Retinal pigment epithelial cell (primary cell): ENCODE measurements at regions not wholly inside any gene's neighbourhood (a gene's known extent, or its start where the extent isn't known, plus 50 kb on each side); places are given as distances from the start of the nearest gene placed in this dataset.

Source experiments
- DNase-seq: peaks from one replicate; pipeline ENCODE4 v3.0.0-alpha.2; 2010; ENCODE audit warnings: low read depth
- H3K4me3 ChIP-seq: 2 replicates; pipeline ENCODE4 v1.5.1; 2011; ENCODE audit warnings: mild to moderate bottlenecking, low read length, control low read depth, moderate library complexity
- TF ChIP-seq, protein P1 (sequence below): conservative IDR thresholded peaks from 2 replicates; pipeline ENCODE4 v1.5.1; 2011; ENCODE audit warnings: low read depth, low read length, control low read depth, inconsistent platforms

DNA sequence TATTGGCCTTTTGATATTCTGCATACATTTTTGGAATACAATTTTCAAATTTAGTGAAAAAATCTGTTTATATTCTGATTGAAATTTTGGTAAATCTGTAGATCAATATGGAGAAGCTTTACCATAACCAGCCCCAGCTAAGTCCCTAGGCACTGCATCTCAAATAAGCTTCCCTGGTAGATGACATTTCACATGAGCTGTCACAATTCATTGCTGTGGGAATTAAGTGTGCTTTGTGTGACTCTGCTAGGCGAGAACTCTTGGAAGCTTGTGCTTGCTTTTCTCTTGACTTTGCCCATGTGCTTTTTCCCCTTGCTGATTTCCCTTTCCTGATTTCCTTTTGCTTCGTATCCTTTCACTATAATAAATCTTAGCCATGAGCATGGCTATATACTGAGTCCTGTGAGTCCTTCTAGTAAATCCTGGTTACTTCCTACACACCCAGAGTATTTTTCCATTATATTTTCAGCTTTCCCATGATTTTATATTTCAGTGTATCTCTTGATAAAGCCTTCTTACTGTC lies 166.5 kb upstream of the MMS22L start:
- no peak overlapping the region for H3K4me3 ChIP-seq
- TF ChIP-seq, protein P1, sequence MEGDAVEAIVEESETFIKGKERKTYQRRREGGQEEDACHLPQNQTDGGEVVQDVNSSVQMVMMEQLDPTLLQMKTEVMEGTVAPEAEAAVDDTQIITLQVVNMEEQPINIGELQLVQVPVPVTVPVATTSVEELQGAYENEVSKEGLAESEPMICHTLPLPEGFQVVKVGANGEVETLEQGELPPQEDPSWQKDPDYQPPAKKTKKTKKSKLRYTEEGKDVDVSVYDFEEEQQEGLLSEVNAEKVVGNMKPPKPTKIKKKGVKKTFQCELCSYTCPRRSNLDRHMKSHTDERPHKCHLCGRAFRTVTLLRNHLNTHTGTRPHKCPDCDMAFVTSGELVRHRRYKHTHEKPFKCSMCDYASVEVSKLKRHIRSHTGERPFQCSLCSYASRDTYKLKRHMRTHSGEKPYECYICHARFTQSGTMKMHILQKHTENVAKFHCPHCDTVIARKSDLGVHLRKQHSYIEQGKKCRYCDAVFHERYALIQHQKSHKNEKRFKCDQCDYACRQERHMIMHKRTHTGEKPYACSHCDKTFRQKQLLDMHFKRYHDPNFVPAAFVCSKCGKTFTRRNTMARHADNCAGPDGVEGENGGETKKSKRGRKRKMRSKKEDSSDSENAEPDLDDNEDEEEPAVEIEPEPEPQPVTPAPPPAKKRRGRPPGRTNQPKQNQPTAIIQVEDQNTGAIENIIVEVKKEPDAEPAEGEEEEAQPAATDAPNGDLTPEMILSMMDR: no peak
- no peak for DNase-seq

DNA sequence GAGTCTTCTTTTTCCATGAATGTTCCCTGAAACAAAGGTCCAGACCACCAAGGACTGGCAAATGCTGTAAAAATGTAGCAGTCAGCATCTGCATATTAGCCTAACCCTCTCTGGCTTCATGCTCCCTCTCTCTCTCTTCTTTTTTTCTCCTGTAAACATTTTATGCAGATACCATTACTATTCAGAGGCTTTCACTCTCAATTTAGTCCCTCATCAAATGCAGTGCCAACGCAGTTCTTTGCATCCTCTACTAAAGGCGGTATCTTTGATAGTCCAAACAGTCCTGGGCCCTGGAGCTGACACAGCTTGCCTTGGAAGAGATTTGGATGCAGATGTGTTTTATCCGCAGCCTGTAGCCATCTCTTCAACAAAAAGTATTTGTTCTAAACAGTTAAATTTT lies 167.1 kb upstream of the MMS22L start:
- TF ChIP-seq, protein P1: no peak
- no peak for DNase-seq
- H3K4me3 ChIP-seq: no peak overlapping the region

DNA sequence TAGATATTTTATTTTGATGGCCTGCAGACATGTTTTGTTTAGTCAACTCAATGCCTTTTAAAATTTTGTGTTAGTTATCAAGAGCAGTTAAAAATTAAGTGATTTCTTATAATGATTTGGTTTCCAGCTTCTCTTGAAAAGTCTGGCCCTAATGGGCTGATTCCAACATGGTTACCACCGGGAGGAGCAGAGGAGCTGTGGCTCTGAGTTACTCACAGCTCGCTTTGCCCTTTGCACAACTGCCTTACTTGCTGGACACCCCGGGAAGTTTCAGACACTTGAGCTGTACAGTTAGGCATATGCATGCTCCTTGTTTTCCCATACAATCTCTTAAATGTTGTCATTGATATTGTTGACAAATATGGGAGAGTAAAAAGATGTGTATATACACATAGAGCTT lies 173.1 kb upstream of the MMS22L start:
- DNase-seq: no peak
- TF ChIP-seq, protein P1: peak; percentile 21

DNA sequence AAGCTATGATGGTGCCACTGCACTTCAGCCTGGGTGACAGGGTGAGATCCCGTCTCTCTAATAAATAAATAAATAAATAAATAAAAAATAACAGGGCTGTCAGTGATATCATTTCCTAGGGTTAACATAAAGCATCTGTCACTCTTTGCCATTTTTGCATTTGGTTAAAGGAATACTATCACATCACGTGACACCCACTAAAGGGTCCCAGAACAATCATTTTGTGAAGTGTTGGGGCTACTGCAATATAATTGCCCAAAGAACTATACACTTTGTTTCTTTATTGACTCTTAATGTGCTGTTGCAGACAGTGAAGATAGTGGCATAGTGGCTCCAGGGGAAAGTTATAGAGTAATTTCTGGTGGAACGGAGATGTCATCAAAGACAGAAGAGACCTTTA lies 176.5 kb upstream of the MMS22L start:
- no peak overlapping the region for H3K4me3 ChIP-seq
- no peak for DNase-seq
- TF ChIP-seq, protein P1: no peak

More for the DNA sequence above, 173.1 kb upstream of the MMS22L start:
- H3K4me3 ChIP-seq: no peak overlapping the region

DNA sequence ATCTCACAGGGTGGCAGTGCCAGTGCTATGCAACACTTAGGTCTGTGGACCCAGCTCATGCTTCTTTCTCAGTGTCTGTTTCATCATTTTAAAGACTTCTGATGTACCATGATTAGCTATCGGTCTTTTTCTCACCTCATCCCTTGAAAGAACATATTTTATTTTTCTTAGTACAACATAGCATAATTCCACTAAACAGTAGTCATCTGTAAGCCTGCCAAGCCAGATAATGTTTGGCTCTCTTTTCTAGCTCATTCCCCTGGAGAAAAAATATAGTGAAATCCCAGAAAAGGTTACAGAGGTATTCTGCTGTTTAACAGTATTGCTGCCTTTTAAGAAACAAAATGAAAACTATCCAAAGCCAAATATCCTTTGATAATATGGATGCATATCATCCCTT lies 177.0 kb upstream of the MMS22L start:
- TF ChIP-seq, protein P1: no peak
- H3K4me3 ChIP-seq: no peak overlapping the region
- DNase-seq: no peak

- H3K4me3 ChIP-seq: no peak overlapping the region
- no peak for DNase-seq
- TF ChIP-seq, protein P1: no peak
Observed at GRCh38 chr6:97460394-97461080, 177.5 kb upstream of the MMS22L start.

GRCh38 chr6:97461218-97461617 lies 178.2 kb upstream of the MMS22L start:
- no peak for DNase-seq
- no peak overlapping the region for H3K4me3 ChIP-seq
- TF ChIP-seq, protein P1: no peak
